ENCODE measurements at regions not wholly inside any gene's neighbourhood (a gene's known extent, or its start where the extent isn't known, plus 50 kb on each side); places are given as distances from the start of the nearest gene placed in this dataset.

- DNase-seq (ENCODE audit: low spot score) = no peak
- Histone ChIP-seq H3K36me3 (no peaks in the 10 kb centered on the region), H3K4me3 (no peak overlapping the region), H3K4me1 (replicated peaks) (no peaks in the 10 kb centered on the region), H3K9me3 (no peaks in the 10 kb centered on the region), H3K27ac (no peak overlapping the region), H3K27me3 (replicated peaks; ENCODE audit: insufficient read depth) (no peaks in the 10 kb centered on the region)
- 91% methylated on average over 6 of the region's 6 CpGs for WGBS
- intact Hi-C loops (cut with DNase I) = no loop called here
- no peak for TF ChIP-seq CTCF (IDR thresholded peaks at IDR 0.05)
- no peak for TF ChIP-seq POLR2A (IDR thresholded peaks at IDR 0.05)
- TF ChIP-seq POLR2AphosphoS5 (IDR thresholded peaks at IDR 0.05) = no peak
Observed at GRCh38 chr2:120430957-120431356, 85.0 kb downstream of the INHBB start.

GRCh38 chr2:120431386-120432292 lies 85.7 kb downstream of the INHBB start:
- intact Hi-C loops (cut with DNase I) = no loop called here
- no peak overlapping the region for H3K27ac ChIP-seq
- 90% methylated on average over 20 of the region's 20 CpGs for WGBS
- no peaks in the 10 kb centered on the region for H3K36me3 ChIP-seq
- TF ChIP-seq CTCF (IDR thresholded peaks at IDR 0.05) (no peak), POLR2AphosphoS5 (IDR thresholded peaks at IDR 0.05) (no peak), POLR2A (IDR thresholded peaks at IDR 0.05) (no peak)
- DNase-seq (ENCODE audit: low spot score) = no peak
- no peak overlapping the region for H3K4me3 ChIP-seq
- no peaks in the 10 kb centered on the region for H3K4me1 ChIP-seq (replicated peaks)
- H3K9me3 ChIP-seq = no peaks in the 10 kb centered on the region
- H3K27me3 ChIP-seq (replicated peaks; ENCODE audit: insufficient read depth) = no peaks in the 10 kb centered on the region

GRCh38 chr2:120432293-120432975 lies 86.5 kb downstream of the INHBB start:
- 77% methylated on average over 24 of the region's 24 CpGs for WGBS
- Histone ChIP-seq H3K36me3 (no peaks in the 10 kb centered on the region), H3K4me1 (replicated peaks) (no peaks in the 10 kb centered on the region), H3K27me3 (replicated peaks; ENCODE audit: insufficient read depth) (no peaks in the 10 kb centered on the region), H3K27ac (no peak overlapping the region), H3K4me3 (no peak overlapping the region), H3K9me3 (no peaks in the 10 kb centered on the region)
- no peak for DNase-seq (ENCODE audit: low spot score)
- intact Hi-C loops (cut with DNase I) = no loop called here
- TF ChIP-seq POLR2AphosphoS5 (IDR thresholded peaks at IDR 0.05) = no peak
- TF ChIP-seq POLR2A (IDR thresholded peaks at IDR 0.05) = no peak
- no peak for TF ChIP-seq CTCF (IDR thresholded peaks at IDR 0.05)

GRCh38 chr2:120432976-120433815 lies 87.3 kb downstream of the INHBB start:
- WGBS = 93% methylated on average over 15 of the region's 17 CpGs
- H3K4me3 ChIP-seq = no peak overlapping the region
- no peak for TF ChIP-seq POLR2AphosphoS5 (IDR thresholded peaks at IDR 0.05)
- TF ChIP-seq CTCF (IDR thresholded peaks at IDR 0.05) = no peak
- TF ChIP-seq POLR2A (IDR thresholded peaks at IDR 0.05) = no peak
- no peaks in the 10 kb centered on the region for H3K4me1 ChIP-seq (replicated peaks)
- H3K9me3 ChIP-seq = no peaks in the 10 kb centered on the region
- H3K27me3 ChIP-seq (replicated peaks; ENCODE audit: insufficient read depth) = no peaks in the 10 kb centered on the region
- intact Hi-C loops (cut with DNase I) = no loop called here
- DNase-seq (ENCODE audit: low spot score) = no peak
- no peaks in the 10 kb centered on the region for H3K36me3 ChIP-seq
- no peak overlapping the region for H3K27ac ChIP-seq
